Hepatocyte (in vitro differentiated cells): ENCODE measurements at regions not wholly inside any gene's neighbourhood (a gene's known extent, or its start where the extent isn't known, plus 50 kb on each side); places are given as distances from the start of the nearest gene placed in this dataset.

ENCODE experiments used
- EZH2 ChIP-seq: fragments of 200-600 bp; sonication (generic); IDR thresholded peaks from 2 replicates; pipeline ENCODE4 v1.6.1; 2016; ENCODE audit warnings: antibody characterized with exemption, mild to moderate bottlenecking, borderline replicate concordance
- EZH2phosphoT487 ChIP-seq: fragments of 200-600 bp; sonication (generic); IDR thresholded peaks from one replicate; pipeline ENCODE4 v1.6.1; 2018; ENCODE audit warnings: antibody characterized with exemption, mild to moderate bottlenecking, low read depth, moderate library complexity; ENCODE audit not compliant: unreplicated experiment, severe bottlenecking
- TF ChIP-seq, protein P1 (sequence below): fragments of 200-600 bp; sonication (generic); IDR thresholded peaks from 2 replicates; pipeline ENCODE4 v1.5.1; 2016; ENCODE audit warnings: antibody characterized with exemption, mild to moderate bottlenecking; ENCODE audit not compliant: poor library complexity

DNA sequence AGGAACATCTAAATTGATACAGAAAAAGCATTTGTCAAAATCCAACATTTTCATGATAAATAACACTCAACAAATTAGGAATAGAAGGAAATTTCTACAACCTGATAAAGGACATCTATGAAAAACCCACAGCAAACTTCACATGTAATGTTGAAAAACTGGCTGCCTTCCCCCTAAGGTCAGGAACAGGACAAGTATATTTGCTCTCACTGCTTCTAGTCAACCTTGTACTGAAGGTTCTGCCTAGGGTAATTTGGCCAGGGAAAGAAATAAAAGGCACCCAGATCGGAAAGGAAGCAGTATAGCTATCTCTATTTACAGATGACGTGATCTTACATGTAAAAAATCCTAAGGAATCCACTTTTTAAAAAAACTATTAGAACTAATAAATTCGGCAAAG is 97.1 kb upstream of the USP9X start:
- no peak for TF ChIP-seq EZH2
- TF ChIP-seq EZH2phosphoT487, result no peak
- TF ChIP-seq, protein P1, sequence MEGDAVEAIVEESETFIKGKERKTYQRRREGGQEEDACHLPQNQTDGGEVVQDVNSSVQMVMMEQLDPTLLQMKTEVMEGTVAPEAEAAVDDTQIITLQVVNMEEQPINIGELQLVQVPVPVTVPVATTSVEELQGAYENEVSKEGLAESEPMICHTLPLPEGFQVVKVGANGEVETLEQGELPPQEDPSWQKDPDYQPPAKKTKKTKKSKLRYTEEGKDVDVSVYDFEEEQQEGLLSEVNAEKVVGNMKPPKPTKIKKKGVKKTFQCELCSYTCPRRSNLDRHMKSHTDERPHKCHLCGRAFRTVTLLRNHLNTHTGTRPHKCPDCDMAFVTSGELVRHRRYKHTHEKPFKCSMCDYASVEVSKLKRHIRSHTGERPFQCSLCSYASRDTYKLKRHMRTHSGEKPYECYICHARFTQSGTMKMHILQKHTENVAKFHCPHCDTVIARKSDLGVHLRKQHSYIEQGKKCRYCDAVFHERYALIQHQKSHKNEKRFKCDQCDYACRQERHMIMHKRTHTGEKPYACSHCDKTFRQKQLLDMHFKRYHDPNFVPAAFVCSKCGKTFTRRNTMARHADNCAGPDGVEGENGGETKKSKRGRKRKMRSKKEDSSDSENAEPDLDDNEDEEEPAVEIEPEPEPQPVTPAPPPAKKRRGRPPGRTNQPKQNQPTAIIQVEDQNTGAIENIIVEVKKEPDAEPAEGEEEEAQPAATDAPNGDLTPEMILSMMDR, result no peak
